Endodermal cell (in vitro differentiated cells): ENCODE measurements at regions not wholly inside any gene's neighbourhood (a gene's known extent, or its start where the extent isn't known, plus 50 kb on each side); places are given as distances from the start of the nearest gene placed in this dataset.
"Not testable (repeated sequence)": the region's sequence is repeated elsewhere in the genome, so short reads cannot be mapped to it uniquely, and the experiment has no call there.

Experiments used
- DNase-seq: peaks from one replicate; pipeline ENCODE4 v3.0.0-alpha.2; 2017
- H3K27ac ChIP-seq: 2 replicates; pipeline ENCODE4 v1.5.1; 2013; ENCODE audit warnings: mild to moderate bottlenecking, low read depth, low read length, moderate library complexity
- H3K27me3 ChIP-seq: 2 replicates; pipeline ENCODE4 v1.6.1; 2013; ENCODE audit warnings: mild to moderate bottlenecking, low read length, moderate library complexity; ENCODE audit not compliant: insufficient read depth, control insufficient read depth, poor library complexity, severe bottlenecking
- H3K36me3 ChIP-seq: 2 replicates; pipeline ENCODE4 v1.7.0; 2013; ENCODE audit warnings: mild to moderate bottlenecking, low read length, moderate library complexity; ENCODE audit not compliant: control insufficient read depth, insufficient read depth
- H3K4me1 ChIP-seq: one replicate; pipeline ENCODE4 v1.7.0; 2013; ENCODE audit warnings: low read length; ENCODE audit not compliant: control insufficient read depth, insufficient read depth
- H3K4me3 ChIP-seq: 2 replicates; pipeline ENCODE4 v1.5.1; 2013; ENCODE audit warnings: mild to moderate bottlenecking, low read length, moderate library complexity
- H3K9ac ChIP-seq: 2 replicates; pipeline ENCODE4 v1.6.1; 2013; ENCODE audit warnings: mild to moderate bottlenecking, low read length, moderate library complexity; ENCODE audit not compliant: poor library complexity, severe bottlenecking; ENCODE audit errors: extremely low read depth
- H3K9me3 ChIP-seq: 2 replicates; pipeline ENCODE4 v1.6.1; 2013; ENCODE audit warnings: mild to moderate bottlenecking, low read length, moderate library complexity; ENCODE audit not compliant: control insufficient read depth
- H3K27ac Mint-ChIP-seq: 2 replicates; pipeline ENCODE4 v1.8.0; 2020; ENCODE audit warnings: mixed read lengths
- H3K27me3 Mint-ChIP-seq: 2 replicates; pipeline ENCODE4 v1.8.0; 2021; ENCODE audit warnings: mild to moderate bottlenecking, mixed read lengths; ENCODE audit not compliant: insufficient read depth
- H3K36me3 Mint-ChIP-seq: 2 replicates; pipeline ENCODE4 v1.8.0; 2020; ENCODE audit warnings: low read depth, mixed read lengths
- H3K4me1 Mint-ChIP-seq: 2 replicates; pipeline ENCODE4 v1.8.0; 2020; ENCODE audit warnings: mixed read lengths
- H3K4me3 Mint-ChIP-seq: 2 replicates; pipeline ENCODE4 v1.8.0; 2020; ENCODE audit warnings: mild to moderate bottlenecking, moderate library complexity, mixed read lengths
- H3K9me3 Mint-ChIP-seq: 2 replicates; pipeline ENCODE4 v1.8.0; 2020; ENCODE audit warnings: mild to moderate bottlenecking, mixed read lengths
- WGBS, 2 experiments: methylation state at CpG; one replicate each; pipeline versions ENCODE4 v1.1.5 to v1.1.7; 2013; ENCODE audit warnings: missing lambda C conversion rate in 2 of 2, mixed read lengths in 1 of 2; ENCODE audit not compliant: insufficient coverage in 1 of 2, insufficient read length in 1 of 2; 5-methylcytosine and 5-hydroxymethylcytosine counted together
- TF ChIP-seq, protein P1 (sequence below): fragments of 200-600 bp; sonication (generic); conservative IDR thresholded peaks from 2 replicates; pipeline ENCODE4 v1.5.0; 2021; ENCODE audit warnings: antibody characterized with exemption, mild to moderate bottlenecking

DNA sequence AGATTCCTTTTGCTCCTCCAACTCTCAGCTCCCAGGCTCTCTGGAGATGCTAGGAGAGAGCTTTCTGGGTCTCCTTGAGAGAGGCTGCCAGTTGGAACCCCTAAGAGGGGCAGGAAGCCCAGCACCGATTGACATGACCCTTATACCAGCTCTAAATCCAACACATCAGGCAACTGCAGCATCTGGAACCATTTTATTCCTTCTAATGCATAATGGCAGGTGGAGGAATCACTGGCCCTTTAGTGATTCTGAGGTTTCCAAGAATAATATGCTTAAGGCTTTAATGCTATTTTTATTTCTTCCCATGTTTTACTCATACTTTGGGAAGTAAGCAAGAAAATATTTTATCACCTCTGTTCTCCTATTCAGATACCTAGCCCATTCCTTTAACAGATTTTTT, 60.3 kb upstream of the TEX264 start:
- peaks cover 7% of the 10 kb centered on the region for H3K9me3 ChIP-seq
- 90% methylated on average over 1 of the region's 1 CpG; no CpG with 5 or more reads in 1 of the 2 experiments for WGBS, 2 experiments
- no peaks in the 10 kb centered on the region for H3K4me1 ChIP-seq
- DNase-seq, result no peak
- H3K27ac ChIP-seq, result no peak overlapping the region
- H3K4me3 Mint-ChIP-seq, result no peak overlapping the region
- no peak overlapping the region for H3K27ac Mint-ChIP-seq
- H3K36me3 ChIP-seq, result peaks cover 7% of the 10 kb centered on the region
- H3K4me3 ChIP-seq, result no peak overlapping the region
- TF ChIP-seq, protein P1, sequence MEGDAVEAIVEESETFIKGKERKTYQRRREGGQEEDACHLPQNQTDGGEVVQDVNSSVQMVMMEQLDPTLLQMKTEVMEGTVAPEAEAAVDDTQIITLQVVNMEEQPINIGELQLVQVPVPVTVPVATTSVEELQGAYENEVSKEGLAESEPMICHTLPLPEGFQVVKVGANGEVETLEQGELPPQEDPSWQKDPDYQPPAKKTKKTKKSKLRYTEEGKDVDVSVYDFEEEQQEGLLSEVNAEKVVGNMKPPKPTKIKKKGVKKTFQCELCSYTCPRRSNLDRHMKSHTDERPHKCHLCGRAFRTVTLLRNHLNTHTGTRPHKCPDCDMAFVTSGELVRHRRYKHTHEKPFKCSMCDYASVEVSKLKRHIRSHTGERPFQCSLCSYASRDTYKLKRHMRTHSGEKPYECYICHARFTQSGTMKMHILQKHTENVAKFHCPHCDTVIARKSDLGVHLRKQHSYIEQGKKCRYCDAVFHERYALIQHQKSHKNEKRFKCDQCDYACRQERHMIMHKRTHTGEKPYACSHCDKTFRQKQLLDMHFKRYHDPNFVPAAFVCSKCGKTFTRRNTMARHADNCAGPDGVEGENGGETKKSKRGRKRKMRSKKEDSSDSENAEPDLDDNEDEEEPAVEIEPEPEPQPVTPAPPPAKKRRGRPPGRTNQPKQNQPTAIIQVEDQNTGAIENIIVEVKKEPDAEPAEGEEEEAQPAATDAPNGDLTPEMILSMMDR, result no peak
- peaks cover 33% of the 10 kb centered on the region for H3K36me3 Mint-ChIP-seq
- H3K9me3 Mint-ChIP-seq, result peaks cover 22% of the 10 kb centered on the region
- H3K4me1 Mint-ChIP-seq, result peaks cover 6% of the 10 kb centered on the region
- no peak overlapping the region for H3K9ac ChIP-seq
- no peaks in the 10 kb centered on the region for H3K27me3 ChIP-seq
- no peaks in the 10 kb centered on the region for H3K27me3 Mint-ChIP-seq

- 99 to 100% methylated on average over 2 to 3 of the region's 3 CpGs for WGBS, 2 experiments
- Histone ChIP-seq H3K27me3 (no peaks in the 10 kb centered on the region), H3K4me1 (peaks cover 4% of the 10 kb centered on the region), H3K4me3 (no peak overlapping the region), H3K9me3 (no peaks in the 10 kb centered on the region), H3K36me3 (no peaks in the 10 kb centered on the region), H3K9ac (no peak overlapping the region), H3K27ac (no peak overlapping the region)
- H3K9me3 Mint-ChIP-seq, result no peaks in the 10 kb centered on the region
- peaks cover 12% of the 10 kb centered on the region for H3K4me1 Mint-ChIP-seq
- H3K27me3 Mint-ChIP-seq, result no peaks in the 10 kb centered on the region
- no peak overlapping the region for H3K4me3 Mint-ChIP-seq
- TF ChIP-seq, protein P1, result no peak
- H3K36me3 Mint-ChIP-seq, result peaks cover 4% of the 10 kb centered on the region
- DNase-seq, result no peak
- no peak overlapping the region for H3K27ac Mint-ChIP-seq
These were observed 53.5 kb upstream of the TEX264 start for GRCh38 chr3:51617597-51617996.

- H3K4me1 Mint-ChIP-seq, result peaks cover 12% of the 10 kb centered on the region
- H3K9me3 Mint-ChIP-seq, H3K9me3 ChIP-seq, H3K9ac ChIP-seq, H3K36me3 Mint-ChIP-seq, H3K4me3 Mint-ChIP-seq, H3K4me3 ChIP-seq, H3K4me1 ChIP-seq, H3K36me3 ChIP-seq, H3K27me3 ChIP-seq, H3K27ac ChIP-seq, DNase-seq, H3K27me3 Mint-ChIP-seq: not testable (repeated sequence)
- 92% methylated on average over 5 to 8 of the region's 8 CpGs for WGBS, 2 experiments
- H3K27ac Mint-ChIP-seq, result peak overlapping the region; percentile 71
These were observed 53.0 kb upstream of the TEX264 start for GRCh38 chr3:51618038-51618437.

GRCh38 chr3:51618496-51618895, 52.6 kb upstream of the TEX264 start:
- Mint-ChIP-seq H3K27me3 (no peaks in the 10 kb centered on the region), H3K4me3 (no peak overlapping the region), H3K4me1 (peaks cover 12% of the 10 kb centered on the region), H3K9me3 (no peaks in the 10 kb centered on the region), H3K36me3 (peaks cover 4% of the 10 kb centered on the region), H3K27ac (no peak overlapping the region)
- H3K36me3 ChIP-seq, result no peaks in the 10 kb centered on the region
- TF ChIP-seq, protein P1, result no peak
- H3K9ac ChIP-seq, result no peak overlapping the region
- no peaks in the 10 kb centered on the region for H3K27me3 ChIP-seq
- H3K4me3 ChIP-seq, result no peak overlapping the region
- 93% methylated on average over 2 to 3 of the region's 3 CpGs for WGBS, 2 experiments
- DNase-seq, result no peak
- peaks cover 4% of the 10 kb centered on the region for H3K4me1 ChIP-seq
- H3K27ac ChIP-seq, result no peak overlapping the region
- no peaks in the 10 kb centered on the region for H3K9me3 ChIP-seq
